DMS53 treated with DMSO at 0.1 percent for 48 hours (cell line): ENCODE measurements at regions not wholly inside any gene's neighbourhood (a gene's known extent, or its start where the extent isn't known, plus 50 kb on each side); places are given as distances from the start of the nearest gene placed in this dataset.
A peak's percentile ranks its signal among the peaks of the same experiment; 100 is the strongest.
"Not testable (repeated sequence)": the region's sequence is repeated elsewhere in the genome, so short reads cannot be mapped to it uniquely, and the experiment has no call there.

Experiments used
- DNase-seq: peaks from one replicate; lab custom pipeline; 2025; ENCODE audit not compliant: unreplicated experiment; lab: John Stamatoyannopoulos, UW

DNA sequence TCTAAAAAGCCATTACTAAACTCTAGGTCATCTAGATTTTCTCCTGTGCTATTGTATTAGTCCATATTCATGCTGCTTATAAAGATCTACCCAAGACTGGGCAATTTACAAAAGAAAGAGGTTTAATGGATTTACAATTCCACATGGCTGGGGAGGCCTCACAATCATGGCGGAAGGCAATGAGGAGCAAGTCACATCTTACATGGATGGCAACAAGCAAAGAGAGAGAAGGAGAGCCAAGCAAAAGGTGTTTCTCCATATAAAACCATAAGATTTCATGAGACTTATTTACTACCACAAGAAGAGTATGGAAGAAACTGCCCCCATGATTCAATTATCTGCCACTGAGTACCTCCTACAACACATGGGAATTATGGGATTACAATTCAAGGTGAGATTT, 69.6 kb upstream of the CCDC6 start:
- DNase-seq, result not testable (repeated sequence)

GRCh38 chr10:59971915-59972314, 65.6 kb upstream of the CCDC6 start:
- DNase-seq, result peak; percentile 73

- DNase-seq, result peak; percentile 58
Measured at GRCh38 chr10:59970396-59971368, 64.3 kb upstream of the CCDC6 start.

DNA sequence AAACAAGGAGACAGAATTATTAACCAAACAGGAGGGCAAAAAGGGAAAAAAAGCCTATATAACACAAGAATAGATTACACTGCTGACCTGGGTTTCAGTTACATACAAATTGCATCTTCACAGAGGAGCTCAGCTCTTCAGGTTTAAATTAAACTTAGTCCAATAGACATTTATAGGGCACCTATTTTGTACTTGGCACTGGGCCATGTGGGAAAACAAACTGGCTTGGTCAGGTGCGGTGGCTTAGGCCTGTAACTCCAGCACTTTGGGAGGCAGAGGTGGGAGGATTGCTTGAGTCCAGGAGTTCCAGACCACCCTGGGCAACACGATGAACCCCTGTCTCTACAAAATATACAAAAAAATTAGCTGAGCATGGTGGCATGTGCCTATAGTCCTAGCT, 62.3 kb upstream of the CCDC6 start:
- peak; percentile 36 for DNase-seq

DNA sequence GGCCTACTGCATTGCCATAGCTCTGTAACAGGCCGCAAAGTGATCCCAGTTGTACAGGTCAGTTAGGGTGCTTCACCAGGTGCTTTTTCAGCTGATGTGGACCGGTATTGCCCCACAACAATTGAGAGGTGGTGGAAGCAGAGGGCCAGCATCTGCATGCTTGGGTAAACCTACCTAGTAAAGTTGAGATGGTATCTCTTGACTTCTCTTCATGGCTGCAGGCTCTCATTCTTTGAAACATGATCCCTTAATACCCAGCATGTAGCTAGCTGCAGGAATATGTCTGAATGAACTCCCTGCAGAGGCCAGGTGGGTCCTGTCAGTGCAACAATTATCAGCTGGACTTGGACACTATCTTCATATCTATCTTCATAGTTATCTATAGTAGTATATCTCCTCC, 60.7 kb upstream of the CCDC6 start:
- peak; percentile 69 for DNase-seq

DNA sequence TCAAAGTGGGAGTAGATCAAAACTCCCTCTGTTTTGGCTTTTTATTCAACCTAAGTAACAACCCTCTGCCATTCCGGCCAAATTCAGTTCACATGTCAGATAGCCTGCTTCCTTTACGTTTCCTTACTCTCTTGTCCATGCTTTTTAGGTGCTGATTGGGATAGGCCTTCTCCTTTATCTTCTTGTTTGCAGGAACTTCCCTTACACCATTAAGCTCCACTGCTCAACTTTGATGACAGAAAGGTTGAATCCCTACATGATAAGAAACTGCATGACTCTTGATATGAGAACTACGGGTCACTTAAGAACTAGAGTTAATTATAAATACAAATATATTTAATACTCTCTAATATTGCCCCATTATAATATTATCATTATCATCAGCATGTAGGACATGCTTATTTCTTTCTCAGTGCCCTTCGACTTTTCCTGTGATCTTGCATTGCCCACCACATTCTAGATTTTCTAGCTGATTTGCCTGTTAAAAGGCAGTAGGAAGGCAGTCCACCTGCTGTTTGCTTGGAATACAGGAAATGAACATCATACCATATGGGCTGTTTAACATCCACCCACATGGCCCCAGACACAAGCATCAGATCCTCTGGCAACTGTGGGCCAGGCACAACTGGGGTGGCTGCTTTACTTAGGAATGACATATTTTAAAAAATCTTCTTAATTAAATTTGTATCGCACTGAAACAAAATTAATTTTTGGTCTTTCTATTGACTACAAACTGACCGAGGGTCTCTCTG, 59.7 kb upstream of the CCDC6 start:
- peak; percentile 48 for DNase-seq

- DNase-seq, result no peak
Measured at GRCh38 chr10:59962756-59963155, 56.4 kb upstream of the CCDC6 start.

DNA sequence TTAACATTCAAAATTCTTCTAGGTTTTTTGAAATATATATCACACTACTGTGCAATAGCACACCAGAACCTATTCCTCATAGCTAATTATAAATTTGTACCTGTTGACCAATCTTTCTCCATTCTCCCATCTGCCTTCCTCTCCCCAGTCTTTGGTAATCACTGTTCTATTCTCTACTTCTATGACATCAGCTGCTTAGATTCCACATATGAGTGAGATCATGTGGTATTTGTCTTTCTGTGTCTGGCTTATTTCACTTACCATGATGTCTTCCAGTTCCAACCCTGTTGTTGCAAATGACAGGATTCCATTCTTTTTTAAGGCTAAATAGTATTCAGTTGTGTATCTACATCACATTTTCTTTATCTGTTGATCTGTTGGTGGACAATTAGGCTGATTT, 54.4 kb upstream of the CCDC6 start:
- no peak for DNase-seq

DNA sequence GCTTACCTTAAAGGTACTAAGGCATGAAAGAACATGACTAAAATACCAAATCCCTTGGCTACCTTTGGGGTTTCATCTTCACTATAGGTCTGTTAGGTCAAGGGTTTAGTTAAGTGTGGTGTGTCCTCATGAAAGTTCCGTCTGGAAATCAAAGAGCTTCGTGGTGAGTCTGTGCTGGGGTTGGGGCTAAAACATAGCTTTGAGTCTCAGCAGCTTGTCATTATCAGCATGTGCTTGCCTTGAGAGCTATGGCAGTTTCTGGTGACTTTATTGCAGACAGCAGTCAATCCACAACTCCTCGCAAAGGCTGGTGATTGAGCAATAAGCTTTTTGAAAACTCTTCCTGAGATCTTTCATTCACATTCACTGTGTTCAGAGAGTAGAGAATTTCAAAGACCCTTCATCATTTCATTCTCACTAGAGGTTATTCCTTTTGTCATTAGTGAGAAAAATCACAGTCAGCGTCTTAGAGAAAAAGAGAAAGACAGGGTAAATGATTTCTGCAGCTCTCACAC, 53.2 kb upstream of the CCDC6 start:
- no peak for DNase-seq

- DNase-seq, result no peak
Measured at GRCh38 chr10:59958882-59959281, 52.5 kb upstream of the CCDC6 start.

DNA sequence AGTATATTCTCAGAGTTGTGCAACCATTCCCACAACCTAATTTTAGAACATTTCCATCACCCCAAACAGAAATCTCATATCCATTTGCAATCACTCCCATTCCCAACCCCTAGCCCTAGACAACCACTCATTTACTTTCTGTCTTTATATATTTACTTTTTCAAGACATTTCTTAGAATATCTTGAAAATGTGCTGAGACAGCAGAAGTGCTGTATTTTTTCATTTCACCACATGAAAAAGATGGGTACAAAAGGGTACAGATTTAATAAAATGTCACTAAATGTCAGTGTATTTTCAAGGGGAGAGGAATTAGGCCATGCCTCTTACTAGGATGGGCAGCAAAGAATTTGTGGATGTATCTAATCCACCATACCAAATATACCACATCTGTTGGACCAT, 51.6 kb upstream of the CCDC6 start:
- no peak for DNase-seq
